Trophoblast cell (in vitro differentiated cells and primary cell): ENCODE measurements at regions not wholly inside any gene's neighbourhood (a gene's known extent, or its start where the extent isn't known, plus 50 kb on each side); places are given as distances from the start of the nearest gene placed in this dataset.

Source experiments
- DNase-seq, 2 donors: peaks; one replicate each; pipeline ENCODE4 v3.0.0-alpha.2; 2016
- H2AFZ ChIP-seq: 2 replicates; pipeline ENCODE4 v1.6.1; 2013; ENCODE audit warnings: low read length, moderate library complexity, mild to moderate bottlenecking; ENCODE audit not compliant: insufficient read depth, poor library complexity
- H2AK5ac ChIP-seq: 2 replicates; pipeline ENCODE4 v1.6.1; 2013; ENCODE audit warnings: mild to moderate bottlenecking, low read length
- H2BK120ac ChIP-seq: 2 replicates; pipeline ENCODE4 v1.6.1; 2013; ENCODE audit warnings: low read length, mild to moderate bottlenecking, moderate library complexity; ENCODE audit not compliant: insufficient read depth, poor library complexity
- H2BK12ac ChIP-seq: 2 replicates; pipeline ENCODE4 v1.6.1; 2013; ENCODE audit warnings: mild to moderate bottlenecking, low read length, moderate library complexity
- H2BK5ac ChIP-seq: 2 replicates; pipeline ENCODE4 v1.6.1; 2013; ENCODE audit warnings: low read length, low read depth, moderate library complexity, mild to moderate bottlenecking; ENCODE audit not compliant: poor library complexity
- H3K14ac ChIP-seq: 2 replicates; pipeline ENCODE4 v1.6.1; 2013; ENCODE audit warnings: mild to moderate bottlenecking, low read length
- H3K18ac ChIP-seq: 2 replicates; pipeline ENCODE4 v1.6.1; 2013; ENCODE audit warnings: mild to moderate bottlenecking, low read length
- H3K23ac ChIP-seq: 2 replicates; pipeline ENCODE4 v1.6.1; 2013; ENCODE audit warnings: low read length
- H3K27ac ChIP-seq: 2 replicates; pipeline ENCODE4 v1.5.1; 2013; ENCODE audit warnings: low read depth, mild to moderate bottlenecking, inconsistent platforms, low read length, moderate library complexity
- H3K27me3 ChIP-seq: 2 replicates; pipeline ENCODE4 v1.6.1; 2013; ENCODE audit warnings: inconsistent platforms, mild to moderate bottlenecking, low read length, moderate library complexity; ENCODE audit not compliant: insufficient read depth
- H3K36me3 ChIP-seq, 2 experiments: 1 replicate in 1 of 2; 2 replicates in 1 of 2; pipeline ENCODE4 v1.6.1; 2013; ENCODE audit warnings: low read length in 2 of 2, mild to moderate bottlenecking in 2 of 2, moderate library complexity in 1 of 2; ENCODE audit not compliant: insufficient read depth in 2 of 2, control insufficient read depth in 1 of 2
- H3K4ac ChIP-seq: 2 replicates; pipeline ENCODE4 v1.6.1; 2013; ENCODE audit warnings: low read depth, mild to moderate bottlenecking, low read length, moderate library complexity
- H3K4me1 ChIP-seq, 2 experiments: 1 replicate in 1 of 2; 2 replicates in 1 of 2; pipeline ENCODE4 v1.6.1; 2013; ENCODE audit warnings: low read length in 2 of 2, mild to moderate bottlenecking in 2 of 2, moderate library complexity in 1 of 2; ENCODE audit not compliant: insufficient read depth in 2 of 2, control insufficient read depth in 1 of 2
- H3K4me2 ChIP-seq: 2 replicates; pipeline ENCODE4 v1.6.1; 2013; ENCODE audit warnings: inconsistent platforms, mild to moderate bottlenecking, low read length, moderate library complexity
- H3K4me3 ChIP-seq: 2 replicates; pipeline ENCODE4 v1.5.1; 2013; ENCODE audit warnings: mild to moderate bottlenecking, low read depth, low read length, inconsistent platforms
- H3K79me1 ChIP-seq: one replicate; pipeline ENCODE4 v1.6.1; 2013; ENCODE audit warnings: low read length
- H3K79me2 ChIP-seq: 2 replicates; pipeline ENCODE4 v1.6.1; 2013; ENCODE audit warnings: low read length, mild to moderate bottlenecking; ENCODE audit not compliant: control insufficient read depth, insufficient read depth, poor library complexity
- H3K9ac ChIP-seq: 2 replicates; pipeline ENCODE4 v1.6.1; 2013; ENCODE audit warnings: mild to moderate bottlenecking, low read length
- H3K9me3 ChIP-seq: 2 replicates; pipeline ENCODE4 v1.6.1; 2013; ENCODE audit warnings: low read depth, mild to moderate bottlenecking, control low read depth, inconsistent platforms, low read length; ENCODE audit not compliant: insufficient read depth
- H4K12ac ChIP-seq: 2 replicates; pipeline ENCODE4 v1.6.1; 2013; ENCODE audit warnings: low read depth, mild to moderate bottlenecking, low read length, moderate library complexity
- H4K8ac ChIP-seq: 2 replicates; pipeline ENCODE4 v1.6.1; 2013; ENCODE audit warnings: low read depth, mild to moderate bottlenecking, low read length, moderate library complexity
- H4K91ac ChIP-seq: one replicate; pipeline ENCODE4 v1.6.1; 2013; ENCODE audit warnings: low read depth, mild to moderate bottlenecking, low read length, moderate library complexity
- WGBS: extraction: QIAGEN DNeasy Blood & Tissue Kit; methylation state at CpG from one replicate; pipeline ENCODE4 v1.1.7; 2013; ENCODE audit warnings: missing lambda C conversion rate; ENCODE audit not compliant: insufficient read length, insufficient coverage; ENCODE audit errors: extremely low coverage; 5-methylcytosine and 5-hydroxymethylcytosine counted together

- no peak overlapping the region for H4K91ac ChIP-seq
- H3K4me1 ChIP-seq: no peaks in the 10 kb centered on the region
- H3K9ac ChIP-seq: no peak overlapping the region
- H3K23ac ChIP-seq: no peak overlapping the region
- no peaks in the 10 kb centered on the region for H3K79me2 ChIP-seq
- H3K79me1 ChIP-seq: no peaks in the 10 kb centered on the region
- H4K8ac ChIP-seq: no peak overlapping the region
- H2BK5ac ChIP-seq: no peak overlapping the region
- H2AK5ac ChIP-seq: no peak overlapping the region
- no peaks in the 10 kb centered on the region for H3K9me3 ChIP-seq
- H2AFZ ChIP-seq: no peak overlapping the region
- H3K4me2 ChIP-seq: no peak overlapping the region
- H3K14ac ChIP-seq: no peak overlapping the region
- H3K4ac ChIP-seq: no peak overlapping the region
- H3K27ac ChIP-seq: no peak overlapping the region
- no peak overlapping the region for H2BK120ac ChIP-seq
- H2BK12ac ChIP-seq: no peak overlapping the region
- H4K12ac ChIP-seq: no peak overlapping the region
- H3K4me3 ChIP-seq: no peak overlapping the region
- H3K18ac ChIP-seq: no peak overlapping the region
- H3K36me3 ChIP-seq: no peaks in the 10 kb centered on the region
- DNase-seq: no peak
- no CpG with 5 or more reads among the region's 2 CpGs for WGBS
- H3K27me3 ChIP-seq: no peaks in the 10 kb centered on the region
These were observed 908.9 kb upstream of the ATXN8OS start for GRCh38 chr13:69198706-69199105.

GRCh38 chr13:69194130-69194529 is 913.5 kb upstream of the ATXN8OS start:
- Histone ChIP-seq H3K27me3 (no peaks in the 10 kb centered on the region), H3K27ac (no peak overlapping the region), H3K18ac (no peak overlapping the region), H3K14ac (no peak overlapping the region), H2AK5ac (no peak overlapping the region), H3K4me2 (no peak overlapping the region), H3K79me2 (no peaks in the 10 kb centered on the region), H2BK5ac (no peak overlapping the region), H3K4me1 (no peaks in the 10 kb centered on the region), H3K9me3 (no peaks in the 10 kb centered on the region), H2BK120ac (no peak overlapping the region), H2BK12ac (no peak overlapping the region), H2AFZ (no peak overlapping the region), H3K23ac (no peak overlapping the region), H3K4ac (no peak overlapping the region), H4K91ac (no peak overlapping the region), H3K36me3 (no peaks in the 10 kb centered on the region), H3K4me3 (no peak overlapping the region), H4K12ac (no peak overlapping the region), H4K8ac (no peak overlapping the region), H3K9ac (no peak overlapping the region), H3K79me1 (no peaks in the 10 kb centered on the region)
- DNase-seq: peak in 1 of 2 donors; percentile 5
- no CpG with 5 or more reads among the region's 1 CpG for WGBS

- Histone ChIP-seq H2BK5ac (no peak overlapping the region), H3K14ac (no peak overlapping the region), H3K9ac (no peak overlapping the region), H2BK12ac (no peak overlapping the region), H3K4me2 (no peak overlapping the region), H3K4me1 (no peaks in the 10 kb centered on the region), H2AK5ac (no peak overlapping the region), H3K18ac (no peak overlapping the region), H3K36me3 (no peaks in the 10 kb centered on the region), H2BK120ac (no peak overlapping the region), H4K91ac (no peak overlapping the region), H3K27ac (no peak overlapping the region), H3K4ac (no peak overlapping the region), H3K79me1 (no peaks in the 10 kb centered on the region), H3K9me3 (no peaks in the 10 kb centered on the region), H2AFZ (no peak overlapping the region), H4K8ac (no peak overlapping the region), H3K4me3 (no peak overlapping the region), H4K12ac (no peak overlapping the region), H3K27me3 (no peaks in the 10 kb centered on the region), H3K79me2 (no peaks in the 10 kb centered on the region), H3K23ac (no peak overlapping the region)
- no CpG with 5 or more reads among the region's 5 CpGs for WGBS
- DNase-seq: no peak
These were observed 927.6 kb upstream of the ATXN8OS start for GRCh38 chr13:69180034-69180433.

- H2BK5ac ChIP-seq: no peak overlapping the region
- no CpG with 5 or more reads among the region's 1 CpG for WGBS
- no peak overlapping the region for H3K27ac ChIP-seq
- no peak overlapping the region for H3K4me3 ChIP-seq
- H2BK120ac ChIP-seq: no peak overlapping the region
- H3K4ac ChIP-seq: no peak overlapping the region
- no peak overlapping the region for H4K8ac ChIP-seq
- no peak overlapping the region for H3K18ac ChIP-seq
- no peak overlapping the region for H3K23ac ChIP-seq
- H3K36me3 ChIP-seq: no peaks in the 10 kb centered on the region
- H2AK5ac ChIP-seq: no peak overlapping the region
- H3K79me1 ChIP-seq: no peaks in the 10 kb centered on the region
- DNase-seq: no peak
- H2AFZ ChIP-seq: no peak overlapping the region
- no peak overlapping the region for H4K12ac ChIP-seq
- H3K79me2 ChIP-seq: no peaks in the 10 kb centered on the region
- H3K14ac ChIP-seq: no peak overlapping the region
- H2BK12ac ChIP-seq: no peak overlapping the region
- no peak overlapping the region for H3K9ac ChIP-seq
- H3K27me3 ChIP-seq: no peaks in the 10 kb centered on the region
- H4K91ac ChIP-seq: no peak overlapping the region
- H3K9me3 ChIP-seq: no peaks in the 10 kb centered on the region
- H3K4me1 ChIP-seq: no peaks in the 10 kb centered on the region
- H3K4me2 ChIP-seq: no peak overlapping the region
These were observed 929.6 kb upstream of the ATXN8OS start for GRCh38 chr13:69178000-69178399.
